ENCODE measurements at regions not wholly inside any gene's neighbourhood (a gene's known extent, or its start where the extent isn't known, plus 50 kb on each side); places are given as distances from the start of the nearest gene placed in this dataset.

GRCh38 chr3:135649361-135649760, 316.2 kb upstream of the PPP2R3A start:
- TF ChIP-seq CTCF (IDR thresholded peaks at IDR 0.05), result no peak
- TF ChIP-seq POLR2A (IDR thresholded peaks at IDR 0.05), result no peak

Measured in uterus (tissue), 2 donors.